ENCODE measurements at regions not wholly inside any gene's neighbourhood (a gene's known extent, or its start where the extent isn't known, plus 50 kb on each side); places are given as distances from the start of the nearest gene placed in this dataset.
"Not testable (repeated sequence)": the region's sequence is repeated elsewhere in the genome, so short reads cannot be mapped to it uniquely, and the experiment has no call there.

DNA sequence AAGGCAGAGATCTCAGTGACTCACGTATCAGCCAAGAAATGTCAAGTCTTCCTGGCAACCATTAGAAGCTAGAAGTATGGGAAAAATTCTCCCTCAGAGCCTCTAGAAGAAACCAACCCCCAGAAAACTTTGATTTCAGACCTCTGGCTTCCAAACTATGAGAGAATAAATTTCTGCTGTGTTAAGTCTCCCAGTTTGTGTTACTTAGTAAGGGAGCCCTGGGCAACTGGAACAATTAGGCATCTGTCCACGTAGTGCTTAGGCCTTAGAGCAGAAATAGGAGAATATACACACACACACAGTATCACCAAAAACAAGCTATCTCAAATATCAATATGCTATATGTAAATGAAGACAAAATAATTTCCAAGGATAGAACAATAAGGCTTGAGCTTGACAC lies 894.8 kb upstream of the CDH10 start:
- POLR2A ChIA-PET, result no interaction called here
- CTCF ChIA-PET, result no interaction called here
- no peak for TF ChIP-seq FOSL2 (IDR thresholded peaks at IDR 0.05)
- TF ChIP-seq FOSL2 (CRISPR knock-in tag; IDR thresholded peaks at IDR 0.05), result no peak
- TF ChIP-seq EP300 (IDR thresholded peaks at IDR 0.05), result no peak
- TF ChIP-seq, protein P1, sequence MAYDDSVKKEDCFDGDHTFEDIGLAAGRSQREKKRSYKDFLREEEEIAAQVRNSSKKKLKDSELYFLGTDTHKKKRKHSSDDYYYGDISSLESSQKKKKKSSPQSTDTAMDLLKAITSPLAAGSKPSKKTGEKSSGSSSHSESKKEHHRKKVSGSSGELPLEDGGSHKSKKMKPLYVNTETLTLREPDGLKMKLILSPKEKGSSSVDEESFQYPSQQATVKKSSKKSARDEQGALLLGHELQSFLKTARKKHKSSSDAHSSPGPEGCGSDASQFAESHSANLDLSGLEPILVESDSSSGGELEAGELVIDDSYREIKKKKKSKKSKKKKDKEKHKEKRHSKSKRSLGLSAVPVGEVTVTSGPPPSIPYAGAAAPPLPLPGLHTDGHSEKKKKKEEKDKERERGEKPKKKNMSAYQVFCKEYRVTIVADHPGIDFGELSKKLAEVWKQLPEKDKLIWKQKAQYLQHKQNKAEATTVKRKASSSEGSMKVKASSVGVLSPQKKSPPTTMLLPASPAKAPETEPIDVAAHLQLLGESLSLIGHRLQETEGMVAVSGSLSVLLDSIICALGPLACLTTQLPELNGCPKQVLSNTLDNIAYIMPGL (CRISPR knock-in tag; IDR thresholded peaks at IDR 0.05; ENCODE audit: borderline replicate concordance), result no peak
- H3K4me2 ChIP-seq, result no peak overlapping the region
- DNase-seq (ENCODE audit: low read depth in 1 of 2, low spot score in 1 of 2) (no peak), ATAC-seq (no peak), FAIRE-seq (no peak)
- no peaks in the 10 kb centered on the region for H3K9me3 ChIP-seq
- H3K4me1 ChIP-seq, result no peaks in the 10 kb centered on the region
- H3K27ac ChIP-seq, result no peak overlapping the region
- no peak overlapping the region for H3K4me3 ChIP-seq
- 32% methylated on average over 2 of the region's 2 CpGs for WGBS (ENCODE audit: missing lambda C conversion rate)

DNA sequence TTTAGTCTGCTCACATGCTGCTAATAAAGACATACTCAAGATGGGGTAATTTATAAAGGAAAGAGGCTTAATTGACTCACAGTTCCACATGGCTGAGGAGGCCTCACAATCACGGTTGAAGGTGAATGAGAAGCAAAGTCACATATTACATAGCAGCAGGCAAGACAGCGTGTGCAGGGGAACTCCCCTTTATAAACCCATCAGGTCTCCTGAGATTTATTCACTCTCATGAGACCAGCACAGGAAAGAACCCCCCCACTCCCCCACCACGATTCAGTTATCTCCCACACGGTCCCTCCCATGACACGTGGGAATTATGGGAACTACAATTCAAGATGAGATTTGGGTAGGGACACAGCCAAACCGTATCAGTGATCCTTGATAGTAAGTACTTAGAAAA lies 891.7 kb upstream of the CDH10 start:
- H3K9me3 ChIP-seq; H3K27ac ChIP-seq; H3K4me1 ChIP-seq; H3K4me3 ChIP-seq; CTCF ChIA-PET; DNase-seq (ENCODE audit: low read depth in 1 of 2, low spot score in 1 of 2); ATAC-seq; H3K4me2 ChIP-seq; FAIRE-seq; POLR2A ChIA-PET: not testable (repeated sequence)
- WGBS (ENCODE audit: missing lambda C conversion rate), result 37% methylated on average over 6 of the region's 6 CpGs

DNA sequence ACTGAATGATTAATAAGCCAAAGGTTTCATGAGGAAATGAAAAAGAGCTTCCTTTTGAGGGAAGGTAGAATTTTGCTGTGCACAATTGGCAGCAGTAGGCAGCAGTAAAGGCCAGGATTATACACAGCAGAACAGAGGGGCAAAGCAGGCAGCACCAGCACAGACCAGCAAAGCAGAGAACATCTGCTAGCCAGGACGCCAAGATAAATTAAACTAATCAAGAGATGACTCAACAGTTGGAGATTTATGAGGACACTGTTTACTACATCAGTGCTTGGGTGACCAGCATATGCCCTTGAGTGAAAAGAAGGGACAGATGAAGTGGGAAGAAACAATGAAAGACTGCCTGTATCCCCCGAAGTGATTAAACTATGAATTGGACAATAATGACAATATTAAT lies 871.4 kb upstream of the CDH10 start:
- Histone ChIP-seq H3K9me3 (no peaks in the 10 kb centered on the region), H3K4me3 (no peak overlapping the region), H3K27ac (no peak overlapping the region), H3K4me1 (no peaks in the 10 kb centered on the region), H3K4me2 (no peak overlapping the region)
- ATAC-seq (no peak), DNase-seq (ENCODE audit: low read depth in 1 of 2, low spot score in 1 of 2) (no peak), FAIRE-seq (no peak)
- ChIA-PET CTCF (no interaction called here), POLR2A (no interaction called here)
- TF ChIP-seq RFX5 (IDR thresholded peaks at IDR 0.05) (no peak), FOXS1 (CRISPR knock-in tag; IDR thresholded peaks at IDR 0.05) (no peak), CBX8 (IDR thresholded peaks at IDR 0.05) (no peak), ESRRA (IDR thresholded peaks at IDR 0.05; ENCODE audit: borderline replicate concordance, low read length) (no peak), ZFP36 (IDR thresholded peaks at IDR 0.05; ENCODE audit: borderline replicate concordance, partially characterized antibody) (no peak), PHF8 (IDR thresholded peaks at IDR 0.05; ENCODE audit: borderline replicate concordance, low read depth) (no peak), MYC (IDR thresholded peaks at IDR 0.05; ENCODE audit: borderline replicate concordance, low read length) (no peak), EHF (CRISPR knock-in tag; IDR thresholded peaks at IDR 0.05) (no peak), CBX2 (IDR thresholded peaks at IDR 0.05; ENCODE audit: borderline replicate concordance, low read depth) (no peak), RARB (CRISPR knock-in tag; IDR thresholded peaks at IDR 0.05) (no peak), MAZ (IDR thresholded peaks at IDR 0.05; ENCODE audit: borderline replicate concordance, low read depth, low read length) (no peak), CHD2 (IDR thresholded peaks at IDR 0.05; ENCODE audit: low read length, partially characterized antibody) (no peak), HOXA7 (CRISPR knock-in tag; IDR thresholded peaks at IDR 0.05) (no peak), POLR2AphosphoS2 (conservative IDR thresholded peaks at IDR 0.05; ENCODE audit: low read length) (no peak), NR3C1 (IDR thresholded peaks at IDR 0.05) (no peak)
- TF ChIP-seq, protein P2, sequence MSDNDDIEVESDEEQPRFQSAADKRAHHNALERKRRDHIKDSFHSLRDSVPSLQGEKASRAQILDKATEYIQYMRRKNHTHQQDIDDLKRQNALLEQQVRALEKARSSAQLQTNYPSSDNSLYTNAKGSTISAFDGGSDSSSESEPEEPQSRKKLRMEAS (IDR thresholded peaks at IDR 0.05), result no peak
- TF ChIP-seq, protein P3, sequence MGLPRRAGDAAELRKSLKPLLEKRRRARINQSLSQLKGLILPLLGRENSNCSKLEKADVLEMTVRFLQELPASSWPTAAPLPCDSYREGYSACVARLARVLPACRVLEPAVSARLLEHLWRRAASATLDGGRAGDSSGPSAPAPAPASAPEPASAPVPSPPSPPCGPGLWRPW (IDR thresholded peaks at IDR 0.05), result no peak
- TF ChIP-seq, protein P1 (CRISPR knock-in tag; IDR thresholded peaks at IDR 0.05; ENCODE audit: borderline replicate concordance), result no peak
- TF ChIP-seq, protein P4, sequence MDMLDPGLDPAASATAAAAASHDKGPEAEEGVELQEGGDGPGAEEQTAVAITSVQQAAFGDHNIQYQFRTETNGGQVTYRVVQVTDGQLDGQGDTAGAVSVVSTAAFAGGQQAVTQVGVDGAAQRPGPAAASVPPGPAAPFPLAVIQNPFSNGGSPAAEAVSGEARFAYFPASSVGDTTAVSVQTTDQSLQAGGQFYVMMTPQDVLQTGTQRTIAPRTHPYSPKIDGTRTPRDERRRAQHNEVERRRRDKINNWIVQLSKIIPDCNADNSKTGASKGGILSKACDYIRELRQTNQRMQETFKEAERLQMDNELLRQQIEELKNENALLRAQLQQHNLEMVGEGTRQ (IDR thresholded peaks at IDR 0.05), result no peak
- TF ChIP-seq, protein P5, sequence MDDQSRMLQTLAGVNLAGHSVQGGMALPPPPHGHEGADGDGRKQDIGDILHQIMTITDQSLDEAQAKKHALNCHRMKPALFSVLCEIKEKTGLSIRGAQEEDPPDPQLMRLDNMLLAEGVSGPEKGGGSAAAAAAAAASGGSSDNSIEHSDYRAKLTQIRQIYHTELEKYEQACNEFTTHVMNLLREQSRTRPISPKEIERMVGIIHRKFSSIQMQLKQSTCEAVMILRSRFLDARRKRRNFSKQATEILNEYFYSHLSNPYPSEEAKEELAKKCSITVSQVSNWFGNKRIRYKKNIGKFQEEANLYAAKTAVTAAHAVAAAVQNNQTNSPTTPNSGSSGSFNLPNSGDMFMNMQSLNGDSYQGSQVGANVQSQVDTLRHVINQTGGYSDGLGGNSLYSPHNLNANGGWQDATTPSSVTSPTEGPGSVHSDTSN (IDR thresholded peaks at IDR 0.05), result no peak
- WGBS (ENCODE audit: missing lambda C conversion rate), result 13% methylated on average over 2 of the region's 2 CpGs
